SIG-M5 treated with dmso at 0.1 percent for 504 hours (cell line): ENCODE measurements at regions not wholly inside any gene's neighbourhood (a gene's known extent, or its start where the extent isn't known, plus 50 kb on each side); places are given as distances from the start of the nearest gene placed in this dataset.
"Not testable (repeated sequence)": the region's sequence is repeated elsewhere in the genome, so short reads cannot be mapped to it uniquely, and the experiment has no call there.

Source experiments
- DNase-seq: peaks from one replicate; lab custom pipeline; 2025; ENCODE audit not compliant: unreplicated experiment; lab: John Stamatoyannopoulos, UW

- DNase-seq = no peak
Observed at GRCh38 chr20:53857723-53858236, 212.6 kb downstream of the BCAS1 start.

- no peak for DNase-seq
Observed at GRCh38 chr20:53856300-53857295, 213.8 kb downstream of the BCAS1 start.

- DNase-seq = no peak
Observed at GRCh38 chr20:53855733-53856132, 214.7 kb downstream of the BCAS1 start.

- not testable (repeated sequence) for DNase-seq
Observed at GRCh38 chr20:53854609-53854926, 215.8 kb downstream of the BCAS1 start.

- no peak for DNase-seq
Observed at GRCh38 chr20:53853111-53853713, 217.2 kb downstream of the BCAS1 start.

GRCh38 chr20:53852691-53853090, 217.7 kb downstream of the BCAS1 start:
- DNase-seq = no peak

GRCh38 chr20:53852014-53852413, 218.4 kb downstream of the BCAS1 start:
- peak; percentile 93 for DNase-seq

- no peak for DNase-seq
Observed at GRCh38 chr20:53850319-53850718, 220.1 kb downstream of the BCAS1 start.

- no peak for DNase-seq
Observed at GRCh38 chr20:53849471-53850059, 220.8 kb downstream of the BCAS1 start.

GRCh38 chr20:53848304-53848703, 222.1 kb downstream of the BCAS1 start:
- DNase-seq = no peak

GRCh38 chr20:53847837-53848170, 222.6 kb downstream of the BCAS1 start:
- peak; percentile 77 for DNase-seq

GRCh38 chr20:53847139-53847836, 223.1 kb downstream of the BCAS1 start:
- DNase-seq = peak; percentile 93

GRCh38 chr20:53846640-53847039, 223.8 kb downstream of the BCAS1 start:
- DNase-seq = no peak

- DNase-seq = no peak
Observed at GRCh38 chr20:53845980-53846379, 224.4 kb downstream of the BCAS1 start.

GRCh38 chr20:53844259-53844658, 226.1 kb downstream of the BCAS1 start:
- no peak for DNase-seq

GRCh38 chr20:53843645-53844044, 226.7 kb downstream of the BCAS1 start:
- no peak for DNase-seq

GRCh38 chr20:53842301-53843099, 227.9 kb downstream of the BCAS1 start:
- no peak for DNase-seq

GRCh38 chr20:53841741-53842140, 228.7 kb downstream of the BCAS1 start:
- no peak for DNase-seq

- DNase-seq = no peak
Observed at GRCh38 chr20:53840532-53840931, 229.9 kb downstream of the BCAS1 start.

- DNase-seq = peak; percentile 97
Observed at GRCh38 chr20:53839423-53840176, 230.8 kb downstream of the BCAS1 start.
